Lower leg skin (tissue), 3 donors: ENCODE measurements at regions not wholly inside any gene's neighbourhood (a gene's known extent, or its start where the extent isn't known, plus 50 kb on each side); places are given as distances from the start of the nearest gene placed in this dataset.

ENCODE experiments used
- CTCF ChIP-seq, 3 donors: fragments of 450-650 bp; IDR thresholded peaks; one replicate each; pipeline ENCODE4 v1.5.1; 2016; ENCODE audit warnings: antibody characterized with exemption in 3 of 3, mild to moderate bottlenecking in 3 of 3, moderate library complexity in 2 of 3
- POLR2A ChIP-seq, 2 donors: fragments of 450-650 bp; IDR thresholded peaks; one replicate each; pipeline ENCODE4 v1.6.1; 2016 to 2017; ENCODE audit warnings: antibody characterized with exemption in 2 of 2, mild to moderate bottlenecking in 1 of 2, moderate library complexity in 1 of 2

GRCh38 chrX:11960031-11960430 lies 178.2 kb upstream of the FRMPD4 start:
- no peak for TF ChIP-seq CTCF (IDR thresholded peaks at IDR 0.05)
- TF ChIP-seq POLR2A (IDR thresholded peaks at IDR 0.05), result no peak
